ENCODE measurements at regions not wholly inside any gene's neighbourhood (a gene's known extent, or its start where the extent isn't known, plus 50 kb on each side); places are given as distances from the start of the nearest gene placed in this dataset.

DNA sequence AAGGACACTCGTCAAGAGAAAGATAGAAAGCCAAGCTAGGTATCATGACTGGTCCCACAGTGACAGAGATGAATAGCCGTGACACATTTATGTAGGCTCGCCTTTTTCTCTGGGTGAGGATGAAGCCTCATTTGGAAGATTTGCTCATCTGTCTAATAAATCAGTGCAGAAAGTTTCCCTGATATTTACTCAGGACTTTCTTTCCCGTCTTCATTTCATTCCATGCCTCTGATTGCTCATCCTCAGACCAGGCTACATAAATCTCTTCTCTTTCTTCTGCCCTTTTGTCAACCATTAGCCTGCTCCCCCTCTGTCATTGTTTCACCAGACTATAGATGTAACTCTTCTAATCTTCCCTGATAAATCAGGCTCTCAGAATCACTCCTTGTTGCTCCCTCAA is 361.8 kb upstream of the MEIS1 start:
- Histone ChIP-seq H3K9me3 (no peaks in the 10 kb centered on the region), H3K36me3 (no peaks in the 10 kb centered on the region), H3K27ac (no peak overlapping the region), H3K27me3 (no peaks in the 10 kb centered on the region), H3K4me1 (no peaks in the 10 kb centered on the region), H3K4me3 (no peak overlapping the region)
- DNase-seq, result no peak
- no peak for TF ChIP-seq POLR2A (IDR thresholded peaks at IDR 0.05)
- TF ChIP-seq, protein P1, sequence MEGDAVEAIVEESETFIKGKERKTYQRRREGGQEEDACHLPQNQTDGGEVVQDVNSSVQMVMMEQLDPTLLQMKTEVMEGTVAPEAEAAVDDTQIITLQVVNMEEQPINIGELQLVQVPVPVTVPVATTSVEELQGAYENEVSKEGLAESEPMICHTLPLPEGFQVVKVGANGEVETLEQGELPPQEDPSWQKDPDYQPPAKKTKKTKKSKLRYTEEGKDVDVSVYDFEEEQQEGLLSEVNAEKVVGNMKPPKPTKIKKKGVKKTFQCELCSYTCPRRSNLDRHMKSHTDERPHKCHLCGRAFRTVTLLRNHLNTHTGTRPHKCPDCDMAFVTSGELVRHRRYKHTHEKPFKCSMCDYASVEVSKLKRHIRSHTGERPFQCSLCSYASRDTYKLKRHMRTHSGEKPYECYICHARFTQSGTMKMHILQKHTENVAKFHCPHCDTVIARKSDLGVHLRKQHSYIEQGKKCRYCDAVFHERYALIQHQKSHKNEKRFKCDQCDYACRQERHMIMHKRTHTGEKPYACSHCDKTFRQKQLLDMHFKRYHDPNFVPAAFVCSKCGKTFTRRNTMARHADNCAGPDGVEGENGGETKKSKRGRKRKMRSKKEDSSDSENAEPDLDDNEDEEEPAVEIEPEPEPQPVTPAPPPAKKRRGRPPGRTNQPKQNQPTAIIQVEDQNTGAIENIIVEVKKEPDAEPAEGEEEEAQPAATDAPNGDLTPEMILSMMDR (IDR thresholded peaks at IDR 0.05), result no peak

DNA sequence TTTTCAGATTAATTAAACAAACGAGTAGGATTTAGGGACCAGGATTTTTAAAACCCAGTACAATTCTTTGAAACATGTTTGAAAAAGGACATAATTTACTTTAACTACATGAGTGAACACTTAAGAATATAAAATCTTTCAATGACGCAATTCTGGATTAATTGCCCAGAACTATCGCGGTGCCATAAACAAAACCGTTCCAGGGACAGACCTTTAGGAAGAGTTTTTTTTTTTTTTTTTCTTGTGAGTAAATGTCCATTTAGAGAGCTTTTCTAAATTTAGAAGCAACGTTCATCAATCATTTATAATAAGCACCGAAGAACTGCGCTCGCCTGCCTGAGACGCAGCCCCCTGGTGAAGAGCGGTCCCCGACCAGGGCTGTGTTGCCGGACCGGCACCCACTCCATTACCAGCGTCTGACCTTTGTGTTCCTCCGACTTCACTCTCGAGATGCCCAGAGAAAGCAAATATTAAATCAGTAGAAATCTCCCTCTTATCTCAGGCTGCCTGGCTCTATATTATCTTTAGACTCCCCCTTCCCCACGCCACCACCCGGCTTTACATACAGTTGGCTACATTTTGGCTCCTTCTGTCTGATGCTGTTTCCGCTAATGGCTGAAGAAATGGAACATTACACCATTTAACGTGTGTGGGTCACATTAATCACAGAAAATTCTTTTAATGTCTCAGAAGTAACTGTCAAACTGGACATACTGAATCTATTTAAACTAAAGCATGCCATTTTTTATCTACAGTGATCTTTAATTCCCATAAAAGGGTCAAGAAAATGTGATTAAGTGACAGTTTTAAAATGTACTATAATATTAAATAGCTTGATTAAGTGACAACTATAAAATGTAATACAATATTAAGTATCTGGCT is 364.0 kb upstream of the MEIS1 start:
- Histone ChIP-seq H3K27ac (no peak overlapping the region), H3K36me3 (no peaks in the 10 kb centered on the region), H3K9me3 (no peaks in the 10 kb centered on the region), H3K4me1 (no peaks in the 10 kb centered on the region), H3K4me3 (no peak overlapping the region), H3K27me3 (no peaks in the 10 kb centered on the region)
- no peak for DNase-seq
- no peak for TF ChIP-seq POLR2A (IDR thresholded peaks at IDR 0.05)
- TF ChIP-seq, protein P1 (IDR thresholded peaks at IDR 0.05), result no peak

DNA sequence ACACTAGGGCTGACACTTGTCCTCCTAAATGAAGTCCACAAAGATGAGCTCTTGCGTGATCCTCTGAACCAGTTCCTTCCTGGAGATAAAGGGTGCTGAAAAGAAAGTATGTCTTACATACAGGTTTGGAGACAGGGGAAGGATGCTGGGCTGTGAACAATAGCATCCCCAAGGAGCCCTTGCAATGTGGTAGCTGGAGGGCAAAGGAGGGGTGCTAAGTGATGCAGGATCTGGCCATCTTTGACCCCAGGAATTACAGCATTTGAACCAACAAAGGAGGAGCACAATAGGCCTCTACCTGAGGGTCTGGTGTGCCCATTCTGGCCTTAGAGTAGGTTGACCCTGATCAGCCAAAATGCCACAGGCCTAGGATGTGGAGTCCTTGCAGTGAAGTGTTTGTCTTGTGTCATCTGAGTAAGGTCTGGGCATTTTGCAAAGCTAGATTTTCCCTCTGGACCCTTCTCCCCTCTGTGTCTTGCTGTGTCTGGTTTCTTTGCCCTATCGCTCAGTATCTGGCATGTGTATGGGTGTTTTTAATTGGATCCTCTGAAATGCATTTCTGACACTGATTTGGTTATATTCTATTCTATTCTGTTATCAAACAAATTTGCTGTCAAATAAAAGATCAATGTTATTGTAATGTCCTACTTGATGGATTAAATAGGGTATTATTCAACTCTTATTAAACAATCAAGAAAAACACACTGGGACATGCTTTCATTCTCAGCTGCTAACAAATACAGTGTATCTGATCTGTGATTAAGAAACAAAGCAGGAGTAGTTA is 364.8 kb upstream of the MEIS1 start:
- H3K27ac ChIP-seq, result no peak overlapping the region
- no peaks in the 10 kb centered on the region for H3K9me3 ChIP-seq
- H3K27me3 ChIP-seq, result no peaks in the 10 kb centered on the region
- no peak overlapping the region for H3K4me3 ChIP-seq
- TF ChIP-seq POLR2A (IDR thresholded peaks at IDR 0.05), result no peak
- TF ChIP-seq, protein P1 (IDR thresholded peaks at IDR 0.05), result no peak
- no peaks in the 10 kb centered on the region for H3K4me1 ChIP-seq
- no peaks in the 10 kb centered on the region for H3K36me3 ChIP-seq
- no peak for DNase-seq

DNA sequence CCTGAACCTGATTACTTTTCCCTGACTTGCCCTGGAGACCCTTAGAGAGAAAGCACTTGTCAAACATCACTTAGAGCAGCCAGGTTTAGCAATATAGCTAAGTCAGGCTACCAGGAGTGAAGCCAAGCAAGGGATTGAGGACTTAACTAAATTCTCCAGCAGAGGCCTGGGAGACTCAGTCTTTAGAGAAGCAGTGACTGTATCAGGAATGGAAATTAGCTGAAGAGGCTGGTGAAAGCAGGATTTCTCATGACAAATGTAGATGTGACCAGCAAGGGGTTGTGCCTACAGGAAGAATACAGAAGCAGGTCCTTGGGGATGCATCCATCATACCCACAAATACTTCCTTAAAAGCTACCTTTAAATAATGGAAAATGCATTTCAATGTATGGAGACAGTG is 368.9 kb upstream of the MEIS1 start:
- no peak for DNase-seq
- no peaks in the 10 kb centered on the region for H3K9me3 ChIP-seq
- no peak for TF ChIP-seq POLR2A (IDR thresholded peaks at IDR 0.05)
- TF ChIP-seq, protein P1 (IDR thresholded peaks at IDR 0.05), result no peak
- no peaks in the 10 kb centered on the region for H3K36me3 ChIP-seq
- H3K27me3 ChIP-seq, result no peaks in the 10 kb centered on the region
- no peak overlapping the region for H3K4me3 ChIP-seq
- no peaks in the 10 kb centered on the region for H3K4me1 ChIP-seq
- H3K27ac ChIP-seq, result no peak overlapping the region

DNA sequence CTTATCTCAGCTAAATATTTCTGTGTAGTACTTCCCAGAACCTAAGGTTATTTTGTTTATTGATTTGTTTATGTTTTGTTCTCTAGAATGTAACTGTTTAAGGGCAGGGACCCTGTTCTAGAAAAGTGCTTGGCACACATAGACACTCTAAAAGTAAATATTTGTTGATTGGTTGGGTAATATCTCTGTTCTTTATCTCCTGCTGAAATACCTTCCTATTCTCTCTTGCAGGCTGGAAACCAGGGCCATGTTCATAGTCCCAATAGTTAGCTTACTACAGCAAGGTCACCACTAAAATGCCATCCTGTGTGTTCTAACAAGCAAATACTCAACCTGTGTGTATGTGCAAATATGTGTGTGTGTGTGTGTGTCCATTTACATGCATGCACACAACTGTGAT is 375.6 kb upstream of the MEIS1 start:
- TF ChIP-seq, protein P1 (IDR thresholded peaks at IDR 0.05), result no peak
- no peak for TF ChIP-seq POLR2A (IDR thresholded peaks at IDR 0.05)
- Histone ChIP-seq H3K27ac (no peak overlapping the region), H3K9me3 (no peaks in the 10 kb centered on the region), H3K36me3 (no peaks in the 10 kb centered on the region), H3K4me3 (no peak overlapping the region), H3K4me1 (no peaks in the 10 kb centered on the region), H3K27me3 (no peaks in the 10 kb centered on the region)
- DNase-seq, result no peak

Measured in Peyer's patch (tissue), 4 donors.